DOHH2 (cell line): ENCODE measurements at regions not wholly inside any gene's neighbourhood (a gene's known extent, or its start where the extent isn't known, plus 50 kb on each side); places are given as distances from the start of the nearest gene placed in this dataset.
"Not testable (repeated sequence)": the region's sequence is repeated elsewhere in the genome, so short reads cannot be mapped to it uniquely, and the experiment has no call there.

Experiments
- H3F3A ChIP-seq: fragments of 200-600 bp; sonication (generic), shearing (Covaris generic); 2 replicates; pipeline ENCODE4 v1.6.0; 2016; ENCODE audit warnings: antibody characterized with exemption, mild to moderate bottlenecking; ENCODE audit not compliant: control insufficient read depth, insufficient read depth
- H3K27ac ChIP-seq: fragments of 200-600 bp; sonication (generic); 2 replicates; pipeline ENCODE4 v1.5.1; 2014; ENCODE audit warnings: low read depth, mild to moderate bottlenecking, low read length, moderate library complexity
- H3K27me3 ChIP-seq: fragments of 200-600 bp; sonication (generic); 2 replicates; pipeline ENCODE4 v1.6.1; 2014; ENCODE audit warnings: mild to moderate bottlenecking, low read length, mixed read lengths; ENCODE audit not compliant: control insufficient read depth
- H3K36me3 ChIP-seq: fragments of 200-600 bp; sonication (generic); 2 replicates; pipeline ENCODE4 v1.6.1; 2014; ENCODE audit warnings: mild to moderate bottlenecking, low read length, moderate library complexity, mixed read lengths; ENCODE audit not compliant: control insufficient read depth
- H3K4me1 ChIP-seq: fragments of 200-600 bp; sonication (generic); 2 replicates; pipeline ENCODE4 v1.6.1; 2014; ENCODE audit warnings: mild to moderate bottlenecking, low read length, mixed read lengths; ENCODE audit not compliant: control insufficient read depth
- H3K4me2 ChIP-seq: fragments of 200-600 bp; sonication (generic); 2 replicates; pipeline ENCODE4 v1.6.0; 2014; ENCODE audit warnings: mild to moderate bottlenecking, low read length, moderate library complexity
- H3K4me3 ChIP-seq: fragments of 200-600 bp; sonication (generic); 2 replicates; pipeline ENCODE4 v1.5.1; 2014; ENCODE audit warnings: mild to moderate bottlenecking, low read length, mixed read lengths
- H3K79me2 ChIP-seq: fragments of 200-600 bp; sonication (generic); 2 replicates; pipeline ENCODE4 v1.6.1; 2014; ENCODE audit warnings: mild to moderate bottlenecking, low read length, mixed read lengths; ENCODE audit not compliant: control insufficient read depth
- H3K9me2 ChIP-seq: fragments of 200-600 bp; sonication (generic); replicated peaks from 2 replicates; pipeline ENCODE4 v1.6.1; 2014; ENCODE audit warnings: mild to moderate bottlenecking, low read length, mixed read lengths; ENCODE audit not compliant: control insufficient read depth
- H3K9me3 ChIP-seq: fragments of 200-600 bp; sonication (generic); 2 replicates; pipeline ENCODE4 v1.6.1; 2014; ENCODE audit warnings: antibody characterized with exemption, low read length, mixed read lengths; ENCODE audit not compliant: control insufficient read depth, insufficient read depth
- H4K20me1 ChIP-seq: fragments of 200-600 bp; sonication (generic); 2 replicates; pipeline ENCODE4 v1.6.0; 2014; ENCODE audit warnings: low read depth, mild to moderate bottlenecking, antibody characterized with exemption, low read length, moderate library complexity; ENCODE audit not compliant: control insufficient read depth, insufficient read depth
- CTCF ChIP-seq: fragments of 200-600 bp; sonication (generic); IDR thresholded peaks from one replicate; pipeline ENCODE4 v1.5.1; 2014; ENCODE audit warnings: antibody characterized with exemption, mild to moderate bottlenecking, low read depth, low read length; ENCODE audit not compliant: poor library complexity, severe bottlenecking
- EZH2phosphoT487 ChIP-seq: fragments of 200-600 bp; sonication (generic); IDR thresholded peaks from 2 replicates; pipeline ENCODE4 v1.6.1; 2017; ENCODE audit warnings: borderline replicate concordance, mild to moderate bottlenecking, antibody characterized with exemption, low read length, moderate library complexity, mixed read lengths

- Histone ChIP-seq H3F3A (no peaks in the 10 kb centered on the region), H3K9me2 (no peaks in the 10 kb centered on the region), H3K27ac (no peak overlapping the region), H4K20me1 (no peaks in the 10 kb centered on the region), H3K36me3 (no peaks in the 10 kb centered on the region), H3K9me3 (no peaks in the 10 kb centered on the region), H3K4me2 (no peak overlapping the region), H3K4me3 (no peak overlapping the region), H3K4me1 (no peaks in the 10 kb centered on the region), H3K79me2 (no peaks in the 10 kb centered on the region), H3K27me3 (no peaks in the 10 kb centered on the region)
- TF ChIP-seq EZH2phosphoT487, result no peak
- TF ChIP-seq CTCF, result no peak
Measured at GRCh38 chr6:92415656-92416055, 1003.7 kb downstream of the EPHA7 start.

GRCh38 chr6:92408350-92408749 lies 1011.0 kb downstream of the EPHA7 start:
- TF ChIP-seq CTCF (no peak), EZH2phosphoT487 (no peak)
- H3K4me3 ChIP-seq, result no peak overlapping the region
- H3F3A ChIP-seq, result no peaks in the 10 kb centered on the region
- H3K4me1 ChIP-seq, result no peaks in the 10 kb centered on the region
- H3K4me2 ChIP-seq, result no peak overlapping the region
- H3K27ac ChIP-seq, result no peak overlapping the region
- no peaks in the 10 kb centered on the region for H3K27me3 ChIP-seq
- H3K9me2 ChIP-seq, result no peaks in the 10 kb centered on the region
- no peaks in the 10 kb centered on the region for H3K79me2 ChIP-seq
- H3K36me3 ChIP-seq, result no peaks in the 10 kb centered on the region
- no peaks in the 10 kb centered on the region for H4K20me1 ChIP-seq
- H3K9me3 ChIP-seq, result peaks cover 6% of the 10 kb centered on the region; the same call in 1 of the 2 replicates

- no peaks in the 10 kb centered on the region for H3K36me3 ChIP-seq
- H3K9me3 ChIP-seq, result peaks cover 5% of the 10 kb centered on the region; the same call in 1 of the 2 replicates
- no peak overlapping the region for H3K4me3 ChIP-seq
- TF ChIP-seq EZH2phosphoT487, result no peak
- TF ChIP-seq CTCF, result no peak
- no peaks in the 10 kb centered on the region for H3K27me3 ChIP-seq
- no peaks in the 10 kb centered on the region for H3K4me1 ChIP-seq
- H3F3A ChIP-seq, result no peaks in the 10 kb centered on the region
- H3K79me2 ChIP-seq, result no peaks in the 10 kb centered on the region
- no peak overlapping the region for H3K27ac ChIP-seq
- no peaks in the 10 kb centered on the region for H3K9me2 ChIP-seq
- H3K4me2 ChIP-seq, result no peak overlapping the region
- no peaks in the 10 kb centered on the region for H4K20me1 ChIP-seq
Measured at GRCh38 chr6:92404281-92404680, 1015.1 kb downstream of the EPHA7 start.

GRCh38 chr6:92399911-92400310 lies 1019.4 kb downstream of the EPHA7 start:
- Histone ChIP-seq H3K36me3 (no peaks in the 10 kb centered on the region), H3K27ac (no peak overlapping the region), H3K9me3 (no peaks in the 10 kb centered on the region), H3K27me3 (no peaks in the 10 kb centered on the region), H3K79me2 (no peaks in the 10 kb centered on the region), H3F3A (no peaks in the 10 kb centered on the region), H3K4me1 (no peaks in the 10 kb centered on the region), H3K4me3 (no peak overlapping the region), H4K20me1 (no peaks in the 10 kb centered on the region), H3K9me2 (no peaks in the 10 kb centered on the region), H3K4me2 (no peak overlapping the region)
- TF ChIP-seq EZH2phosphoT487 (no peak), CTCF (no peak)

GRCh38 chr6:92388706-92389105 lies 1030.7 kb downstream of the EPHA7 start:
- not testable (repeated sequence) for H3K4me3 ChIP-seq, H3K4me2 ChIP-seq, H3K9me3 ChIP-seq, H3K79me2 ChIP-seq, H4K20me1 ChIP-seq, H3F3A ChIP-seq, H3K27me3 ChIP-seq, H3K9me2 ChIP-seq, H3K4me1 ChIP-seq, H3K27ac ChIP-seq, H3K36me3 ChIP-seq
